T1000 (cell line): ENCODE measurements at regions not wholly inside any gene's neighbourhood (a gene's known extent, or its start where the extent isn't known, plus 50 kb on each side); places are given as distances from the start of the nearest gene placed in this dataset.

Source experiments
- DNase-seq: peaks from one replicate; lab custom pipeline; 2025; ENCODE audit warnings: mixed read lengths; lab: John Stamatoyannopoulos, UW

DNA sequence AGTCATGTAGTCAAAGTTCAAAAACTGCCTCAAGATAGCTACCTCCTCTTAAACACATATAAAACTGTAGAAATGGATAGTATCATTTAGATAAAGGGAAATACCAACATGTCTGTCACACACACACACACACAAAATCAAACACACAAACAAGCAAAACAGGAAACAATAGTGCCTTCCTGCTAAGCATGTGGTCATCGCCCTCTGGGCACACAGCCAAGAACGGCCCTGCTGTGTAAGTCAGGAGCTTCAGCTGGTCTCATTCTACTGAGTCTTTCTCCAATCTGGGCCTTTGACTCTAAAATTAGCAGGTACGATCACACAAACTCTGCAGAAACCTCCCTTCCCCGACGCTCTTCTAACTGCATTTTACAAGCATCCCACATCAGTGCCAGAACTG lies 272.2 kb upstream of the CHRNA7 start:
- DNase-seq: no peak

GRCh38 chr15:31768055-31768454 lies 262.3 kb upstream of the CHRNA7 start:
- no peak for DNase-seq

- no peak for DNase-seq
Observed at GRCh38 chr15:31774045-31774444, 256.3 kb upstream of the CHRNA7 start.

DNA sequence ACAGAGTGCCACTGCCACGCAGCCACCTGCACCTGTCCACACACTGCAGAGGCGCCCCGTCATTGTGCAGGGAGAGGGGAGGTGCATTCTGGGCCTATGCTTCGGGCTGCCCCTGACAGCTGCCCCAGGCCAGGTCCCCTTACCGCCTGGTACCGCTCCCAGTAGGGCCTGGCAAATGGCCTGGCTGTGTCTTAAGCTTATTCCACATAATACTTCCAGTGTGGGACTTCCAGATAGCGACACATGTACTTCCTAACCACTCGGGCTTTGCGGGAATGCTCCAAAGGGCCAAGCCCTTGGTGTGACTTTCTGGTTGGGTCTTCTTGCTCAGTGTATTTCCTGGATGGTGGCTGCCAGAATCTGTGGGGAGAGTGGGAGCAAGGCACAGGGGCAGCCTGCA lies 254.3 kb upstream of the CHRNA7 start:
- no peak for DNase-seq

DNA sequence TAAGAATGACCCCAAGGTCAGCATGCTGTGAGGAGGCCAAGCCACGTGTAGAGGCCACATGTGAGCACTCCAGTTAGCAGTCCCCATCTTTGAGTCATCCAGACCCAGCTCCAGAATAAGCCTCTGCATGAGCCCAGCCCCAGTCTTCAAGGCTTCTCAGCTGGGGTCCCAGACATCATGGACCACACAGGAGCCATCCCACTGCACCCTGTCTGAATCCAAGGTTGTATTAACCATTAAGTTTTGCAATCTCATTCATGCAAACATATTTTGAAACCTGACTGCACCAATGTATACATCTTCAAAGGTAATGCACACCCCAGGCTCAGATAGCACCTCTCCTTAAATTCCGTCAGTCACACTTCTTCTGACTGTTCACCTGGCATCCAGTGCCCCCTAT lies 249.1 kb upstream of the CHRNA7 start:
- DNase-seq: no peak

DNA sequence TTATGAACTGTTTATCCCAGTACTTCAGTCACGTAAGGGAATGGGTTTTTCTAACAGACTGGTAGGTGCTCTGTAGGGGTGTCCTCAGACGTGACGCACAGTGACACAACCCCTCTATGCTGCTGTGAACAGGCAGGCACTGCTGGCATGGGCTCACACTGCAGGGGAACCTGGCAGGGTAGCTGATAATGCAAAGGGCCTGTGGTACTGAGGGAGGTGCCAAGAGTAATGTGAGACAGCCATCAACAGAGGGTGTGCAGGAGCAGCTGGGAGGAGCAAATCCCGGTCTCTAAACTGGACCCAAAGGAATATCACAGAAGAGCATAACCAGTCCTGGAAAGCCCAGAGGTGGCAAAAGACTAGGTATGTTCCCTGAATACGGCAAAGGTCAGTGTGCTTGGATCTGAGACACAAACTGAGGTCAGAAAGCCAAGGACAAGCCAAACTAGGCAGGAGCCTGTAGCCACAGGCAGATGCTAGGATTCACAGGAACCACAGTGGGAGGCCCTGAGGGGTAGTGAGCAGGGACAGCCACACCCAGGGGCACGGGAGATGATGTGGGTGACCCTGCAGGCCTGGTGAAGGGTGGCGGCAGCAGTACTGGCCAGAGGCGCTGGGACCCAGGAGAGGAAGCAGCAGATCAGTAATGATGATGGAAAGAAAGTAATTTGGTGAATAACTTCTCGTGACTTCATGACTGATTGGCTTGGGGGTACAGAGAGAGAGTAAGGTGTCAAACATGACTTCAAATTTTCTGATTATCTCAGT lies 248.1 kb upstream of the CHRNA7 start:
- DNase-seq: no peak

- DNase-seq: no peak
Observed at GRCh38 chr15:31782951-31783350, 247.4 kb upstream of the CHRNA7 start.

GRCh38 chr15:31786360-31786759 lies 244.0 kb upstream of the CHRNA7 start:
- DNase-seq: no peak

DNA sequence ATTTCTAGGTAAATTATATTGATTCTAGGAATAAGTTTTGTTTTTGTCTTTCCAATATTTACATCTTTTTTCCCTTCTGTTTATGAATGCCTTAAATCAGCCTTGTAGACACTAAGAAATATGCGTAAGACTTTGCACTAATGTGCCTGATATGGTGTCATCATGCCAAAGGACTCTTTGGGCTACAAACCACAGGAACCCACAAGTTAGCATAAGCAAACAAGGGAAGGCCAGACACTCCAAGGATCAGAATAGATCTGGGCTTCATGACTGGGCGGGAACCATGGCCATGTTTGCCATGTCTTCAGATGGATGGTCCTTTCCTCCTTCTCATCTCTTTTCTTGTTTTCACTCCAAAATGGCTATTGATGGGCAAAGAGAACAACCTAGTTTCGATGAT lies 242.2 kb upstream of the CHRNA7 start:
- no peak for DNase-seq

GRCh38 chr15:31792611-31793199 lies 237.6 kb upstream of the CHRNA7 start:
- DNase-seq: no peak

GRCh38 chr15:31799319-31799714 lies 231.0 kb upstream of the CHRNA7 start:
- DNase-seq: no peak

DNA sequence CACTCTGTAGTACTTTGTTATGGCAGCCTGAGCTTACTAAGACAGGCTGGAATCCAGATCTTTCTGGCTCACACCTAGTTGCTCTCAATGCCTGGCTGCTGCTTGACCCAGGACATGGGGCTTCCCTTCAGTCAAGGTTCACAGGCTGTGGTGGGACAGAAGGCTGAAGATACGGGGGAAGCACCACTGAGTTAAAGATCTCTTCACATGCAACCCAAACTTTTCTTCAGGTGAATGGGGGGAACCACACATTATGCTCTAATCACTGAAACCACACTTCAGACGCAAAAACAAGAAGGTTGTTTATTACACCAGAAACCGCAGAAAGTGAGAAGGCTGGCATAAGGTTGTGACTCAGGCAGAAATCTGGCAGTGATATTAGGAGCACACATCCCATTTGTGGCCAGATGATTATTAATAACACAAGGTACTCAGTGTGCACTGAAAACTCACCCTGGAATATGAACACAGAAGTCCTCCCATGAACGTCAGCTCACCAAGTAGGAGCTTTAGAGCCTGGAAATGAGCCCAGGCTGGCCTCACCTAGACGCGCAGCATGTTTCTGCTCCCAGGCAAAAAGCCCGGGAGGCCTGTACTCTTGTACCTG lies 230.5 kb upstream of the CHRNA7 start:
- no peak for DNase-seq

GRCh38 chr15:31801152-31801551 lies 229.2 kb upstream of the CHRNA7 start:
- DNase-seq: no peak

DNA sequence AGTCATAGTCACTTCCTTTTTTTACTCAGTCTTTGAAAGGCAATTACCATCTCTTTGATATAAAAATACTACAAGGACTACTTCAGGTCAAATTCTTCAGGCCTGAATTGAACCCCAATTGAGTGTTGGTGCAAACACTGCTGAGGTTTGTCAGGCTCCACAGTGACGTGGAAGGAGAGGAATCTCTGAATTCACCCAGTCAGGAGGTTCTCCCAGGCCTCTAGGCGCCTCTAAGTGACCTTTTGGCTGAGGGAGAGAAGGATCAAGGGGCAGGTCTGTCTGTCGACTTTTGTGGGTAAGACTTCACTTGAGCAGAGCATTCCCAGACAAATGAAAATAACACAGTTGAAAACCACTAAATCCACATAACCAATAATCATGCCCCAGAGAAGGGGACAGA lies 227.6 kb upstream of the CHRNA7 start:
- DNase-seq: no peak

GRCh38 chr15:31803388-31803884 lies 226.9 kb upstream of the CHRNA7 start:
- DNase-seq: no peak

GRCh38 chr15:31805090-31805662 lies 225.1 kb upstream of the CHRNA7 start:
- no peak for DNase-seq

- DNase-seq: no peak
Observed at GRCh38 chr15:31806106-31806505, 224.2 kb upstream of the CHRNA7 start.

DNA sequence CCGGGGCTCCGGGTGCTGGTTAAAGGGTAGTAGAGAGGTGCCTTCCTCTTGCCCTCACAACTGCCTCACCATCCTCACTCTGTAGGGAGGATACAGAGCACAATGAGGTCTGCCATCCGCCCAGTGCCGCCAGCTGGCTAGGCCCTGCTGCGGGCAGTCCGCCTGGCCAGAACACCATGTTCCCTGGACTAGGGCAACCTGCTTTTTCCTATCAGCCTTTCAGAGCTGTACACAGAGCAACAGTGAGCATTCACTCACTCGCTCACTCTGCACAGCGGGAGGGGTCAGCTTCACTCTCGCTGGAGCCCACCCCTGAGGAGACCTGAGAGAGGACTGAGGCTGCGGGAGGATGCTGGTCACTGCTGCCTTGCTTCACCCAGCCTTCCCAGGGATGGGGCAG lies 218.7 kb upstream of the CHRNA7 start:
- DNase-seq: no peak

DNA sequence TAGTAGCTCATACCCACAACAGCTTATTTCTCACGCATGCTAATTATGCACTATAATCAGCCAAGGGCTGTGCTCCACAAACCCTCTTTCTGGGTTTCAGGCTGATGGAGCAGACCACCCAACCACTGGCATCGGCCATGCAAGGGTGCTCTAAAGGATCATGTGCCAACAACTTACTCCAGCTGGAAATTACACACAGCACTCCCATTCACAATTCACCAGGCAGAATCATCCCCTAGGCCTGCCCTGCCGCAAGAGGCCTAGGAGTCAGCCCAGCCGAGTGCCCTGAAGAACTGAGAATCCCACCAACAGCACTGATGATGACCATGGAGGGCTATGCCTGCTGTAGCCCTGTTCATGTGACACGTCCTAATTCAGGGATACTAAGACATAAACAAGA lies 216.2 kb upstream of the CHRNA7 start:
- no peak for DNase-seq

GRCh38 chr15:31815411-31816155 lies 214.7 kb upstream of the CHRNA7 start:
- DNase-seq: no peak

DNA sequence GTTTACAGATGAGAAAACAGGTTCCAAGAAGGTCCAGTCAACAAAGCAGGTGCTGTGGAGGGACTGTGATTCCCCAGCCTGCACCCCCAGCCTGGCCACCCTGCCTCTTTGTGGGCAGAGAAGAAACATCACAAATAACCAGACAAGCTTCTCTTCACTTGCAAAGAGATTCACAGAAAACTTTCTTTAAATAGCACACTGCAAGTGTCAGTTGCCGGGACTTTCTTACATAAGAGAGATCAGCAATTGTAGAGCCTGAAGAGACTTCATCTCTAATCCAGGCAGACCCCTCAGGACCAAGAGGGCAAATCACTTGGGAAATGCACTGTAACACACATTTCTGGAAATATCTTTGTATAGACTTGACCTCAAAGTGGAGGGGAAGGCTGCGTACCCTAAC lies 207.9 kb upstream of the CHRNA7 start:
- DNase-seq: no peak

- DNase-seq: no peak
Observed at GRCh38 chr15:31824024-31824423, 206.3 kb upstream of the CHRNA7 start.
